K562 (cell line): ENCODE measurements at regions not wholly inside any gene's neighbourhood (a gene's known extent, or its start where the extent isn't known, plus 50 kb on each side); places are given as distances from the start of the nearest gene placed in this dataset.

Source experiments
- ATAC-seq: fragments of 200-7000 bp; cut with Tn5 transposase; 3 replicates; pipeline ENCODE4 v1.9.1; 2020; ENCODE audit warnings: moderate library complexity
- BruUV-seq: library from RNA; stranded (reverse); fragments of 400-500 nt; replicated peaks from 2 replicates; lab custom pipeline; 2021; lab: Mats Ljungman, UMichigan
- CTCF ChIA-PET: fragments of 300-600 bp; formaldehyde crosslinking; extraction: SDS; loops from one replicate; lab custom pipeline; 2021; ENCODE audit warnings: low intra/inter-chr PET ratio; lab: Yijun Ruan, JAX
- POLR2A ChIA-PET: fragments of 300-600, 350-650 bp; sonication (Branson Sonifier 250); formaldehyde crosslinking; extraction: SDS; loops from one replicate; lab custom pipeline; 2021; ENCODE audit warnings: antibody characterized with exemption, inconsistent platforms; lab: Yijun Ruan, JAX
- DNase-seq, 4 experiments: peaks; one replicate each; pipeline versions ENCODE4 v3.0.0 to v3.0.0-alpha.2; 2011 to 2018; ENCODE audit warnings: low spot score in 3 of 4, mixed read lengths in 3 of 4; ENCODE audit errors: extremely low read depth in 1 of 4
- FAIRE-seq: peaks from 2 replicates; lab custom pipeline; 2011; peaks lifted over from hg19 to GRCh38; lab: Jason Lieb, UNC
- H2AFZ ChIP-seq: 2 replicates; pipeline ENCODE4 v1.6.0; 2011; ENCODE audit warnings: low read depth, low read length, control low read depth, inconsistent platforms
- H3K27ac ChIP-seq: fragments of 200-600 bp; 3 replicates; pipeline ENCODE4 v1.8.0; 2011; ENCODE audit warnings: low read depth, mild to moderate bottlenecking, control low read depth, inconsistent platforms, low read length, moderate library complexity, mixed read lengths; ENCODE audit errors: extremely low read depth
- H3K27me3 ChIP-seq, 2 experiments: fragments of 300-600 bp in 1 of 2; 2 replicates in 1 of 2; 3 replicates in 1 of 2; pipeline versions ENCODE4 v1.6.0 to v1.8.0; 2011; ENCODE audit warnings: inconsistent platforms in 2 of 2, low read length in 2 of 2, mild to moderate bottlenecking in 1 of 2, mixed read lengths in 1 of 2, moderate library complexity in 1 of 2; ENCODE audit not compliant: control insufficient read depth in 2 of 2, insufficient read depth in 2 of 2
- H3K36me3 ChIP-seq: fragments of 300-600 bp; 3 replicates; pipeline ENCODE4 v1.8.0; 2011; ENCODE audit warnings: mild to moderate bottlenecking, low read length, inconsistent platforms; ENCODE audit not compliant: control insufficient read depth, insufficient read depth
- H3K4me1 ChIP-seq, 2 experiments: fragments of 200-600 bp in 1 of 2; replicated peaks in 1 of 2; 2 replicates in 1 of 2; 3 replicates in 1 of 2; pipeline versions ENCODE4 v1.5.1 to v1.8.0; 2011; ENCODE audit warnings: inconsistent platforms in 2 of 2, low read length in 2 of 2, mild to moderate bottlenecking in 1 of 2, mixed read lengths in 1 of 2, moderate library complexity in 1 of 2; ENCODE audit not compliant: control insufficient read depth in 2 of 2, insufficient read depth in 2 of 2
- H3K4me2 ChIP-seq: 2 replicates; pipeline ENCODE4 v1.6.1; 2011; ENCODE audit warnings: low read length, control low read depth, inconsistent platforms, mixed read lengths; ENCODE audit not compliant: insufficient read depth
- H3K4me3 ChIP-seq: fragments of 200-600 bp; sonication (generic), shearing (Covaris generic); 2 replicates; pipeline ENCODE4 v1.5.1; 2016; ENCODE audit warnings: control low read depth, inconsistent platforms
- H3K79me2 ChIP-seq: fragments of 200-600 bp; 3 replicates; pipeline ENCODE4 v1.8.0; 2011; ENCODE audit warnings: low read length, inconsistent platforms; ENCODE audit not compliant: control insufficient read depth, insufficient read depth
- H3K9ac ChIP-seq, 2 experiments: 2 replicates each; pipeline versions ENCODE4 v1.6.0 to v1.6.1; 2011; ENCODE audit warnings: low read depth in 2 of 2, low read length in 2 of 2, control low read depth in 1 of 2, inconsistent platforms in 1 of 2, mild to moderate bottlenecking in 1 of 2, mixed read lengths in 1 of 2; ENCODE audit not compliant: insufficient read depth in 1 of 2
- H3K9me1 ChIP-seq: one replicate; pipeline ENCODE4 v1.6.0; 2011; ENCODE audit warnings: inconsistent platforms, mild to moderate bottlenecking, low read length, moderate library complexity; ENCODE audit not compliant: control insufficient read depth, insufficient read depth
- H3K9me3 ChIP-seq: replicated peaks from 2 replicates; pipeline ENCODE4 v1.5.1; 2011; ENCODE audit warnings: low read depth, low read length, inconsistent platforms; ENCODE audit not compliant: control insufficient read depth, insufficient read depth
- H4K20me1 ChIP-seq: replicated peaks from 2 replicates; pipeline ENCODE4 v1.6.1; 2011; ENCODE audit warnings: low read length, inconsistent platforms, mixed read lengths; ENCODE audit not compliant: control insufficient read depth, insufficient read depth
- CREBBP ChIP-seq: IDR thresholded peaks from one replicate; pipeline ENCODE4 v1.6.1; 2012; ENCODE audit warnings: low read depth, mild to moderate bottlenecking, control low read depth, inconsistent platforms, low read length
- FOXJ2 ChIP-seq: fragments of 200-800 bp; sonication (Bioruptor generic); IDR thresholded peaks from 2 replicates; pipeline ENCODE4 v1.6.1; 2016; ENCODE audit warnings: missing genetic modification characterization, missing compliant biosample characterization
- HDAC2 ChIP-seq: fragments of 450-650 bp; IDR thresholded peaks from 2 replicates; pipeline ENCODE4 v1.6.1; 2016; ENCODE audit warnings: mild to moderate bottlenecking
- MCM7 ChIP-seq, 2 experiments: fragments of 450-650 bp; IDR thresholded peaks; 2 replicates each; pipeline ENCODE4 v1.6.1; 2016 to 2018
- PML ChIP-seq: IDR thresholded peaks from 2 replicates; pipeline ENCODE4 v1.6.1; 2012; ENCODE audit warnings: low read length, inconsistent platforms
- SPI1 ChIP-seq: IDR thresholded peaks from 2 replicates; pipeline ENCODE4 v1.6.1; 2011; ENCODE audit warnings: low read depth, low read length, control low read depth, borderline replicate concordance
- SREBF1 ChIP-seq: fragments of 150-350 bp; IDR thresholded peaks from 2 replicates; pipeline ENCODE4 v1.6.1; 2014; ENCODE audit warnings: antibody characterized with exemption, low read depth, low read length, borderline replicate concordance
- ZC3H11A ChIP-seq: IDR thresholded peaks from 2 replicates; pipeline ENCODE4 v1.6.1; 2012; ENCODE audit warnings: low read depth, low read length, improper control_type of control experiment
- WGBS: fragments of 100-300 bp; shearing (Covaris generic); methylation state at CpG from one replicate; pipeline ENCODE4 v1.1.6; 2016; ENCODE audit warnings: low coverage, mixed read lengths; ENCODE audit not compliant: insufficient coverage; ENCODE audit errors: missing lambda C conversion rate; 5-methylcytosine and 5-hydroxymethylcytosine counted together
- in situ Hi-C: fragments of 300-500 bp; cut with MboI; formaldehyde crosslinking; loops from 4 replicates; pipeline ENCODE4 v1.15.0; 2018; ENCODE audit warnings: inconsistent platforms, mixed read lengths
- intact Hi-C: fragments of 100-400 bp; cut with micrococcal nuclease; formaldehyde crosslinking; loops from 2 replicates; pipeline ENCODE4 v1.14.2; 2022
- TF ChIP-seq, protein P1 (sequence below): fragments of 450-650 bp; IDR thresholded peaks from 2 replicates; pipeline ENCODE4 v1.6.1; 2018; ENCODE audit warnings: mild to moderate bottlenecking, low read depth; ENCODE audit not compliant: partially characterized antibody

GRCh38 chr10:47164126-47164799 lies 135.7 kb upstream of the GDF10 start:
- 0 out of 5 replicates have a peak, but pooled peaks cover 0 to 3% of the 10 kb centered on the region in 2 experiments for H3K4me1 ChIP-seq
- in situ Hi-C loops = no loop called here
- intact Hi-C loops = no loop called here
- CTCF ChIA-PET = no interaction called here
- H3K36me3 ChIP-seq = no peaks in the 10 kb centered on the region
- ATAC-seq (no peak), DNase-seq (no peak), FAIRE-seq (no peak)
- H2AFZ ChIP-seq = no peak overlapping the region
- no peak overlapping the region for H3K27ac ChIP-seq
- POLR2A ChIA-PET = no interaction called here
- no peaks in the 10 kb centered on the region for H4K20me1 ChIP-seq
- 2% methylated on average over 9 of the region's 9 CpGs for WGBS
- H3K27me3 ChIP-seq = peaks cover 2 to 9% of the 10 kb centered on the region in 2 experiments; a peak in 3 of 5 replicates
- H3K4me3 ChIP-seq = no peak overlapping the region
- H3K9me1 ChIP-seq = no peaks in the 10 kb centered on the region
- no peak overlapping the region for H3K9ac ChIP-seq
- H3K9me3 ChIP-seq = no peaks in the 10 kb centered on the region
- H3K79me2 ChIP-seq = no peaks in the 10 kb centered on the region
- no TSS peak for BruUV-seq
- no peak overlapping the region for H3K4me2 ChIP-seq
- no peak for TF ChIP-seq ZC3H11A
- TF ChIP-seq SPI1 = no peak

DNA sequence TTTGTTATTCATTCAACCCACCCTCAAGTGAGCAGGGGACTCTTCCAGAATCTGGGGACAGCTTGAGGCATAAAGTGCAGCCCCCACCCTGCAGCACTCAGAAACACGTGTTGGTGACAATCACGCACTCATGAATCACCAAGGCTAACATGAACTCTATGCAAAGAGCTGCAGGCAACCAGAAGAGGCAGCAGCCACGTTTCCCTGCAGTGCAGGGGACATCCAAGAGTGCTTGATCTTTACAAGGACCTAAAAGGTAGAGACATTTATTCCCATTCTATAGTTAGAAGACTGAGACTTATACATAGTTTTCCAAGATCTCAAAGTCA lies 135.2 kb upstream of the GDF10 start:
- no peak for FAIRE-seq
- TF ChIP-seq HDAC2 (no peak), SREBF1 (no peak), FOXJ2 (tag) (no peak), MCM7 (IDR thresholded peaks at IDR 0.05) (no peak), CREBBP (no peak), PML (no peak)
- TF ChIP-seq, protein P1, sequence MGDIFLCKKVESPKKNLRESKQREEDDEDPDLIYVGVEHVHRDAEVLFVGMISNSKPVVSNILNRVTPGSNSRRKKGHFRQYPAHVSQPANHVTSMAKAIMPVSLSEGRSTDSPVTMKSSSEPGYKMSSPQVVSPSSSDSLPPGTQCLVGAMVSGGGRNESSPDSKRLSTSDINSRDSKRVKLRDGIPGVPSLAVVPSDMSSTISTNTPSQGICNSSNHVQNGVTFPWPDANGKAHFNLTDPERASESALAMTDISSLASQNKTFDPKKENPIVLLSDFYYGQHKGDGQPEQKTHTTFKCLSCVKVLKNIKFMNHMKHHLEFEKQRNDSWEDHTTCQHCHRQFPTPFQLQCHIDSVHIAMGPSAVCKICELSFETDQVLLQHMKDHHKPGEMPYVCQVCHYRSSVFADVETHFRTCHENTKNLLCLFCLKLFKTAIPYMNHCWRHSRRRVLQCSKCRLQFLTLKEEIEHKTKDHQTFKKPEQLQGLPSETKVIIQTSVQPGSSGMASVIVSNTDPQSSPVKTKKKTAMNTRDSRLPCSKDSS = no peak

More for the DNA sequence above, 135.2 kb upstream of the GDF10 start:
- no peak overlapping the region for H2AFZ ChIP-seq
- intact Hi-C loops = no loop called here
- H3K36me3 ChIP-seq = no peaks in the 10 kb centered on the region
- no peak for ATAC-seq
- H3K9me3 ChIP-seq = no peaks in the 10 kb centered on the region
- in situ Hi-C loops = no loop called here
- no TSS peak for BruUV-seq
- H3K4me1 ChIP-seq = 0 out of 5 replicates have a peak, but pooled peaks cover 0 to 3% of the 10 kb centered on the region in 2 experiments
- no peak overlapping the region for H3K4me3 ChIP-seq
- ChIA-PET POLR2A (no interaction called here), CTCF (no interaction called here)
- H3K9me1 ChIP-seq = no peaks in the 10 kb centered on the region
- H3K79me2 ChIP-seq = no peaks in the 10 kb centered on the region
- no peaks in the 10 kb centered on the region for H4K20me1 ChIP-seq
- H3K27me3 ChIP-seq = peaks cover 2 to 9% of the 10 kb centered on the region in 2 experiments; a peak in 3 of 5 replicates
- WGBS = 2% methylated on average over 3 of the region's 3 CpGs
- no peak overlapping the region for H3K27ac ChIP-seq
- DNase-seq = no peak
- no peak overlapping the region for H3K4me2 ChIP-seq
- H3K9ac ChIP-seq = no peak overlapping the region
